OCI-LY3 (cell line): ENCODE measurements at regions not wholly inside any gene's neighbourhood (a gene's known extent, or its start where the extent isn't known, plus 50 kb on each side); places are given as distances from the start of the nearest gene placed in this dataset.

Experiments used
- EZH2phosphoT487 ChIP-seq: fragments of 200-600 bp; shearing (Covaris generic); IDR thresholded peaks from 2 replicates; pipeline ENCODE4 v1.6.1; 2018; ENCODE audit warnings: antibody characterized with exemption, mixed run types, low read depth
- TF ChIP-seq, protein P1 (sequence below): fragments of 200-600, 300-600 bp; sonication (generic); IDR thresholded peaks from 2 replicates; pipeline ENCODE4 v1.5.1; 2014; ENCODE audit warnings: antibody characterized with exemption, low read length, low read depth

- TF ChIP-seq, protein P1, sequence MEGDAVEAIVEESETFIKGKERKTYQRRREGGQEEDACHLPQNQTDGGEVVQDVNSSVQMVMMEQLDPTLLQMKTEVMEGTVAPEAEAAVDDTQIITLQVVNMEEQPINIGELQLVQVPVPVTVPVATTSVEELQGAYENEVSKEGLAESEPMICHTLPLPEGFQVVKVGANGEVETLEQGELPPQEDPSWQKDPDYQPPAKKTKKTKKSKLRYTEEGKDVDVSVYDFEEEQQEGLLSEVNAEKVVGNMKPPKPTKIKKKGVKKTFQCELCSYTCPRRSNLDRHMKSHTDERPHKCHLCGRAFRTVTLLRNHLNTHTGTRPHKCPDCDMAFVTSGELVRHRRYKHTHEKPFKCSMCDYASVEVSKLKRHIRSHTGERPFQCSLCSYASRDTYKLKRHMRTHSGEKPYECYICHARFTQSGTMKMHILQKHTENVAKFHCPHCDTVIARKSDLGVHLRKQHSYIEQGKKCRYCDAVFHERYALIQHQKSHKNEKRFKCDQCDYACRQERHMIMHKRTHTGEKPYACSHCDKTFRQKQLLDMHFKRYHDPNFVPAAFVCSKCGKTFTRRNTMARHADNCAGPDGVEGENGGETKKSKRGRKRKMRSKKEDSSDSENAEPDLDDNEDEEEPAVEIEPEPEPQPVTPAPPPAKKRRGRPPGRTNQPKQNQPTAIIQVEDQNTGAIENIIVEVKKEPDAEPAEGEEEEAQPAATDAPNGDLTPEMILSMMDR: no peak
- no peak for TF ChIP-seq EZH2phosphoT487
Measured at GRCh38 chr13:107332188-107332587, 764.3 kb upstream of the ARGLU1 start.
